H1 (cell line): ENCODE measurements at regions not wholly inside any gene's neighbourhood (a gene's known extent, or its start where the extent isn't known, plus 50 kb on each side); places are given as distances from the start of the nearest gene placed in this dataset.
A peak's percentile ranks its signal among the peaks of the same experiment; 100 is the strongest.

Experiments
- CTCF ChIA-PET: fragments of 300-600 bp; sonication (Branson Sonifier 250); formaldehyde crosslinking; loops from one replicate; lab custom pipeline; 2021; ENCODE audit not compliant: partially characterized antibody; lab: Charles Lee
- POLR2A ChIA-PET: fragments of 300-600 bp; sonication (Branson Sonifier 250); formaldehyde crosslinking; loops from one replicate; lab custom pipeline; 2021; ENCODE audit warnings: inconsistent platforms; ENCODE audit not compliant: partially characterized antibody; lab: Charles Lee
- DNase-seq, 2 experiments: peaks; one replicate each; pipeline versions ENCODE4 v3.0.0 to v3.0.0-alpha.2; 2010 to 2022; ENCODE audit warnings: low spot score in 2 of 2, low read depth in 1 of 2, mixed read lengths in 1 of 2
- FAIRE-seq: peaks from 2 replicates; lab custom pipeline; 2011; peaks lifted over from hg19 to GRCh38; lab: Jason Lieb, UNC
- H2AFZ ChIP-seq: 2 replicates; pipeline ENCODE4 v1.8.1; 2012; ENCODE audit warnings: low read length, inconsistent platforms
- H2AK5ac ChIP-seq: 2 replicates; pipeline ENCODE4 v1.6.1; 2013; ENCODE audit warnings: low read depth, low read length
- H2BK120ac ChIP-seq: replicated peaks from 2 replicates; pipeline ENCODE3; 2013; ENCODE audit warnings: low read depth, low read length, inconsistent platforms
- H2BK12ac ChIP-seq: 2 replicates; pipeline ENCODE4 v1.6.1; 2013; ENCODE audit warnings: low read depth, low read length
- H2BK15ac ChIP-seq: 2 replicates; pipeline ENCODE4 v1.6.1; 2013; ENCODE audit warnings: low read length
- H2BK20ac ChIP-seq: 2 replicates; pipeline ENCODE4 v1.6.1; 2013; ENCODE audit warnings: low read length
- H2BK5ac ChIP-seq: 2 replicates; pipeline ENCODE4 v1.6.1; 2013; ENCODE audit warnings: low read depth, low read length
- H3K14ac ChIP-seq: 2 replicates; pipeline ENCODE4 v1.6.1; 2013; ENCODE audit warnings: inconsistent platforms; ENCODE audit not compliant: insufficient read length
- H3K18ac ChIP-seq: 2 replicates; pipeline ENCODE4 v1.6.1; 2013; ENCODE audit warnings: low read length; ENCODE audit errors: extremely low read depth
- H3K23ac ChIP-seq: 2 replicates; pipeline ENCODE4 v1.6.1; 2013; ENCODE audit warnings: inconsistent platforms; ENCODE audit not compliant: insufficient read length
- H3K23me2 ChIP-seq: 2 replicates; pipeline ENCODE4 v1.6.1; 2013; ENCODE audit warnings: low read depth, low read length
- H3K27ac ChIP-seq: 2 replicates; pipeline ENCODE4 v1.6.1; 2011; ENCODE audit warnings: low read depth, low read length, inconsistent platforms
- H3K27me3 ChIP-seq, 4 experiments: replicated peaks in 1 of 4; 1 replicate in 1 of 4; 2 replicates in 3 of 4; pipeline versions ENCODE4 v1.6.1 to v1.8.1; 2011 to 2013; ENCODE audit warnings: low read length in 3 of 4, mild to moderate bottlenecking in 3 of 4, inconsistent platforms in 2 of 4, mixed read lengths in 2 of 4, moderate library complexity in 1 of 4; ENCODE audit not compliant: control insufficient read depth in 3 of 4, insufficient read depth in 3 of 4; ENCODE audit errors: extremely low read depth in 1 of 4
- H3K36me3 ChIP-seq, 4 experiments: 2 replicates each; pipeline versions ENCODE4 v1.6.1 to v1.8.1; 2011 to 2013; ENCODE audit warnings: mild to moderate bottlenecking in 4 of 4, low read length in 3 of 4, moderate library complexity in 2 of 4, control low read depth in 1 of 4, inconsistent platforms in 1 of 4; ENCODE audit not compliant: insufficient read depth in 4 of 4, control insufficient read depth in 2 of 4
- H3K4ac ChIP-seq: replicated peaks from 2 replicates; pipeline ENCODE3; 2013; ENCODE audit warnings: low read length, low read depth, mixed read lengths, inconsistent platforms; ENCODE audit not compliant: insufficient read length
- H3K4me1 ChIP-seq, 4 experiments: replicated peaks in 1 of 4; 1 replicate in 1 of 4; 2 replicates in 3 of 4; pipeline versions ENCODE4 v1.6.1 to v1.8.1; 2011 to 2013; ENCODE audit warnings: low read length in 3 of 4, inconsistent platforms in 2 of 4, mixed read lengths in 1 of 4; ENCODE audit not compliant: insufficient read depth in 4 of 4, control insufficient read depth in 3 of 4
- H3K4me2 ChIP-seq, 2 experiments: 2 replicates each; pipeline versions ENCODE4 v1.6.1 to v1.8.1; 2011 to 2013; ENCODE audit warnings: low read depth in 2 of 2, low read length in 2 of 2, control low read depth in 1 of 2, inconsistent platforms in 1 of 2, mild to moderate bottlenecking in 1 of 2; ENCODE audit not compliant: insufficient read depth in 1 of 2
- H3K4me3 ChIP-seq, 4 experiments: fragments of 200-600, 300-600 bp in 1 of 4; sonication (generic), shearing (Covaris generic), sonication (Bioruptor Twin) in 1 of 4; 2 replicates each; pipeline versions ENCODE4 v1.5.1 to v1.8.1; 2011 to 2016; ENCODE audit warnings: low read length in 4 of 4, low read depth in 3 of 4, control low read depth in 2 of 4, inconsistent platforms in 2 of 4, mild to moderate bottlenecking in 2 of 4, mixed read lengths in 1 of 4, moderate library complexity in 1 of 4; ENCODE audit not compliant: insufficient read depth in 2 of 4; ENCODE audit errors: extremely low read depth in 1 of 4
- H3K56ac ChIP-seq: replicated peaks from 2 replicates; pipeline ENCODE3; 2013; ENCODE audit warnings: low read depth, mild to moderate bottlenecking, mixed read lengths, low read length, inconsistent platforms; ENCODE audit not compliant: insufficient read length
- H3K79me1 ChIP-seq: 2 replicates; pipeline ENCODE4 v1.6.1; 2013; ENCODE audit warnings: low read depth, low read length, control low read depth
- H3K79me2 ChIP-seq, 2 experiments: 2 replicates each; pipeline versions ENCODE4 v1.6.1 to v1.8.1; 2012 to 2013; ENCODE audit warnings: low read length in 2 of 2, mild to moderate bottlenecking in 2 of 2, inconsistent platforms in 1 of 2; ENCODE audit not compliant: insufficient read depth in 2 of 2, control insufficient read depth in 1 of 2
- H3K9ac ChIP-seq, 4 experiments: replicated peaks in 1 of 4; 1 replicate in 1 of 4; 2 replicates in 3 of 4; pipeline versions ENCODE4 v1.6.1 to v1.8.1; 2011 to 2013; ENCODE audit warnings: low read depth in 3 of 4, low read length in 3 of 4, control low read depth in 2 of 4, mild to moderate bottlenecking in 2 of 4, moderate library complexity in 2 of 4, inconsistent platforms in 1 of 4; ENCODE audit errors: extremely low read depth in 1 of 4
- H3K9me3 ChIP-seq, 2 experiments: 2 replicates each; pipeline versions ENCODE4 v1.6.1 to v1.8.1; 2012 to 2013; ENCODE audit warnings: mild to moderate bottlenecking in 2 of 2, moderate library complexity in 2 of 2, control low read depth in 1 of 2, inconsistent platforms in 1 of 2, low read depth in 1 of 2, low read length in 1 of 2, mixed read lengths in 1 of 2; ENCODE audit not compliant: insufficient read depth in 2 of 2
- H4K20me1 ChIP-seq, 2 experiments: replicated peaks in 1 of 2; 2 replicates each; pipeline versions ENCODE3 to v1.8.1; 2011 to 2013; ENCODE audit warnings: inconsistent platforms in 2 of 2, low read length in 2 of 2, mild to moderate bottlenecking in 1 of 2; ENCODE audit not compliant: insufficient read depth in 2 of 2, control insufficient read depth in 1 of 2
- H4K5ac ChIP-seq: 2 replicates; pipeline ENCODE4 v1.6.1; 2013; ENCODE audit warnings: low read length, low read depth, mixed read lengths, inconsistent platforms; ENCODE audit not compliant: insufficient read length
- H4K8ac ChIP-seq: 2 replicates; pipeline ENCODE4 v1.8.0; 2013; ENCODE audit warnings: mild to moderate bottlenecking, moderate library complexity, low read length, inconsistent platforms; ENCODE audit not compliant: insufficient read depth; ENCODE audit errors: extremely low read depth
- H4K91ac ChIP-seq: replicated peaks from 2 replicates; pipeline ENCODE3; 2013; ENCODE audit warnings: low read length, mixed read lengths, inconsistent platforms; ENCODE audit not compliant: insufficient read length
- ASH2L ChIP-seq: fragments of 200-600, 300-600 bp; sonication (generic); IDR thresholded peaks from one replicate; pipeline ENCODE4 v1.7.1; 2017; ENCODE audit warnings: low read length
- ATF2 ChIP-seq: IDR thresholded peaks from 2 replicates; pipeline ENCODE4 v1.6.1; 2012; ENCODE audit warnings: low read length, inconsistent platforms
- ATF3 ChIP-seq: IDR thresholded peaks from 2 replicates; pipeline ENCODE4 v1.6.1; 2011; ENCODE audit warnings: low read depth, mild to moderate bottlenecking, low read length; ENCODE audit not compliant: insufficient read depth
- BCL11A ChIP-seq, 2 experiments: IDR thresholded peaks; one replicate each; pipeline ENCODE4 v1.6.1; 2011; ENCODE audit warnings: low read depth in 2 of 2, low read length in 2 of 2, mild to moderate bottlenecking in 2 of 2
- BRCA1 ChIP-seq: IDR thresholded peaks from 2 replicates; pipeline ENCODE4 v1.6.1; 2012; ENCODE audit warnings: low read depth, low read length, improper control_type of control experiment
- CBX8 ChIP-seq: fragments of 300-800, 300-1000 bp; sonication (generic); IDR thresholded peaks from 2 replicates; pipeline ENCODE4 v1.7.1; 2016; ENCODE audit warnings: low read depth, low read length, borderline replicate concordance
- CREB1 ChIP-seq: IDR thresholded peaks from 2 replicates; pipeline ENCODE4 v1.6.1; 2012; ENCODE audit warnings: inconsistent platforms
- GABPA ChIP-seq: IDR thresholded peaks from 2 replicates; pipeline ENCODE4 v1.6.1; 2011; ENCODE audit warnings: mild to moderate bottlenecking, low read length, moderate library complexity, borderline replicate concordance; ENCODE audit not compliant: insufficient read depth
- RXRA ChIP-seq: IDR thresholded peaks from 2 replicates; pipeline ENCODE4 v1.6.1; 2011; ENCODE audit warnings: low read depth, mild to moderate bottlenecking, low read length, moderate library complexity; ENCODE audit not compliant: insufficient read depth
- SIN3A ChIP-seq, 2 experiments: IDR thresholded peaks in 1 of 2; conservative IDR thresholded peaks in 1 of 2; 2 replicates each; pipeline ENCODE4 v1.6.1; 2011 to 2012; ENCODE audit warnings: low read length in 2 of 2, improper control_type of control experiment in 1 of 2, low read depth in 1 of 2, mild to moderate bottlenecking in 1 of 2
- SP2 ChIP-seq: IDR thresholded peaks from 2 replicates; pipeline ENCODE4 v1.6.1; 2012; ENCODE audit warnings: mild to moderate bottlenecking, low read length, inconsistent platforms
- SRF ChIP-seq: IDR thresholded peaks from 2 replicates; pipeline ENCODE4 v1.6.1; 2011; ENCODE audit warnings: mild to moderate bottlenecking, low read depth, low read length, moderate library complexity
- SUZ12 ChIP-seq: fragments of 200-600 bp; sonication (generic); IDR thresholded peaks from 2 replicates; pipeline ENCODE4 v1.6.1; 2012; ENCODE audit warnings: mild to moderate bottlenecking, inconsistent platforms, low read length, moderate library complexity, mixed read lengths
- WGBS, 2 experiments: shearing (Covaris generic) in 1 of 2; methylation state at CpG; one replicate each; pipeline versions ENCODE4 v1.1.6 to v1.1.7; 2013 to 2015; ENCODE audit warnings: low lambda C conversion rate in 2 of 2, mixed read lengths in 2 of 2, inconsistent platforms in 1 of 2, low coverage in 1 of 2, missing lambda C conversion rate in 1 of 2; ENCODE audit not compliant: insufficient replicate concordance in 2 of 2, insufficient coverage in 1 of 2, insufficient read length in 1 of 2; ENCODE audit errors: extremely low coverage in 1 of 2, missing lambda C conversion rate in 1 of 2; 5-methylcytosine and 5-hydroxymethylcytosine counted together

GRCh38 chr10:57754803-57755202 lies 512.9 kb downstream of the IPMK start:
- Histone ChIP-seq H3K79me1 (no peaks in the 10 kb centered on the region), H2BK120ac (no peak overlapping the region), H2BK15ac (no peak overlapping the region), H3K23me2 (no peaks in the 10 kb centered on the region), H3K4me1 (no peaks in the 10 kb centered on the region), H3K56ac (no peak overlapping the region), H3K9me3 (no peaks in the 10 kb centered on the region), H3K27ac (no peak overlapping the region), H3K4me3 (no peak overlapping the region), H2AFZ (peak overlapping the region; percentile 18; the same call in 1 of the 2 replicates), H2AK5ac (no peak overlapping the region), H2BK20ac (no peak overlapping the region), H3K23ac (no peak overlapping the region), H4K91ac (no peak overlapping the region), H3K79me2 (no peaks in the 10 kb centered on the region), H3K4ac (no peak overlapping the region), H3K14ac (no peak overlapping the region), H2BK5ac (no peak overlapping the region), H3K18ac (no peak overlapping the region), H3K4me2 (no peak overlapping the region), H4K20me1 (no peaks in the 10 kb centered on the region), H3K9ac (no peak overlapping the region), H3K36me3 (no peaks in the 10 kb centered on the region), H2BK12ac (no peak overlapping the region), H4K5ac (no peak overlapping the region), H4K8ac (no peak overlapping the region), H3K27me3 (no peaks in the 10 kb centered on the region)
- POLR2A ChIA-PET: no interaction called here
- CTCF ChIA-PET: interaction anchor here (0.5 to 0.6 kb wide), 2 partner anchors 91 to 172 kb away, joined by 3 to 6 read pairs; no protein-coding TSS in a partner anchor
- no peak for FAIRE-seq
- 94% methylated on average over 4 of the region's 4 CpGs; no CpG with 5 or more reads in 1 of the 2 experiments for WGBS, 2 experiments
- no peak for DNase-seq
- TF ChIP-seq BRCA1 (no peak), CBX8 (no peak), SP2 (no peak), CREB1 (no peak), SRF (no peak), GABPA (no peak), ATF2 (no peak), RXRA (no peak), ASH2L (no peak), SUZ12 (no peak), SIN3A (conservative IDR thresholded peaks at IDR 0.05 in 1 of 2, IDR thresholded peaks at IDR 0.05 in 1 of 2; ENCODE audit: low read depth in 1 of 2, low read length in 2 of 2) (no peak), ATF3 (no peak), BCL11A (IDR thresholded peaks at IDR 0.05; ENCODE audit: low read depth in 2 of 2, low read length in 2 of 2) (no peak)
